C4-2B (cell line): ENCODE measurements at regions not wholly inside any gene's neighbourhood (a gene's known extent, or its start where the extent isn't known, plus 50 kb on each side); places are given as distances from the start of the nearest gene placed in this dataset.

Experiments
- H3K27ac ChIP-seq: fragments of 450-650 bp; 2 replicates; pipeline ENCODE4 v1.5.1; 2017
- ZFX ChIP-seq: fragments of 450-650 bp; IDR thresholded peaks from 2 replicates; pipeline ENCODE4 v1.6.1; 2017
- TF ChIP-seq, protein P1 (sequence below): fragments of 450-650 bp; conservative IDR thresholded peaks from 2 replicates; pipeline ENCODE4 v1.5.1; 2017; ENCODE audit warnings: mild to moderate bottlenecking

DNA sequence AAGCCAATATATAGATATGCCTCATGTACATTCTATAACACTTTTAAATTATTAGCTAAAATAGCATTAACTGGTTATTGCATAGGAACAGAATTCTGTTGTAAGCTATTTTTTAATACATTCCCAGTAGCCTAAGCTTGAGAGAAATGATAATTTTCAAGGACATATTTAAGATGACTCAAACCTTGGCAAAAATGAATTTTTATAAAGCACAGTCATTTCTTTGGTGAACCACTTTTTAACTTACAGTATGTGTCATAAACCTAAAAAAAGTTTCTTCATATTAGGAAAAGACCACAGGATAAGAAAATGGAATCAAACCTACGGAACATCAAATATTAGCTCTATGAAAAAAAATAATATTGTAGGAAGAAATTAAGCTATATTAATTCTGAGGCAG lies 986.3 kb downstream of the STIM2 start:
- no peak for TF ChIP-seq ZFX
- TF ChIP-seq, protein P1, sequence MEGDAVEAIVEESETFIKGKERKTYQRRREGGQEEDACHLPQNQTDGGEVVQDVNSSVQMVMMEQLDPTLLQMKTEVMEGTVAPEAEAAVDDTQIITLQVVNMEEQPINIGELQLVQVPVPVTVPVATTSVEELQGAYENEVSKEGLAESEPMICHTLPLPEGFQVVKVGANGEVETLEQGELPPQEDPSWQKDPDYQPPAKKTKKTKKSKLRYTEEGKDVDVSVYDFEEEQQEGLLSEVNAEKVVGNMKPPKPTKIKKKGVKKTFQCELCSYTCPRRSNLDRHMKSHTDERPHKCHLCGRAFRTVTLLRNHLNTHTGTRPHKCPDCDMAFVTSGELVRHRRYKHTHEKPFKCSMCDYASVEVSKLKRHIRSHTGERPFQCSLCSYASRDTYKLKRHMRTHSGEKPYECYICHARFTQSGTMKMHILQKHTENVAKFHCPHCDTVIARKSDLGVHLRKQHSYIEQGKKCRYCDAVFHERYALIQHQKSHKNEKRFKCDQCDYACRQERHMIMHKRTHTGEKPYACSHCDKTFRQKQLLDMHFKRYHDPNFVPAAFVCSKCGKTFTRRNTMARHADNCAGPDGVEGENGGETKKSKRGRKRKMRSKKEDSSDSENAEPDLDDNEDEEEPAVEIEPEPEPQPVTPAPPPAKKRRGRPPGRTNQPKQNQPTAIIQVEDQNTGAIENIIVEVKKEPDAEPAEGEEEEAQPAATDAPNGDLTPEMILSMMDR, result no peak
- no peak overlapping the region for H3K27ac ChIP-seq

DNA sequence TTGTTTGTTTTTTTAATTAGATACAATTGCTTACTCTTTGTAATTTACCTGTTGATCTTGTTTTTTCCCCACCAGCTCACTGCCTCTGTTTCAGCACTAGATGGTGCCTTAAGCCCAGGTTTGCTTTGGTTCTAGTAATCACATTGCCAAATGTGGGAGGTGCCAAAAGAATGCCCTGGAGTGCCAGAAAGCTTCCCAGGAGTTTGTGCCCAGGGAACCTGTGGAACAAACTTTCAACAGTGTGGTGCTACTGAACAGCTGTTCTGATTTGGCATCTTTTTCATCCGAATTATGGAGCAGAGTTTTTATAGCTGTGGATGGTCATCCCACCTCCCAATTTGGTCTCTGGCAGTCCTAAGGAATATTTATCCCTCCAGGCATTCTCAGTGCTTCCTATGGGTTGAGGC lies 1000.7 kb downstream of the STIM2 start:
- no peak overlapping the region; the same call in 1 of the 2 replicates for H3K27ac ChIP-seq
- no peak for TF ChIP-seq ZFX
- TF ChIP-seq, protein P1, result peak; percentile 83

DNA sequence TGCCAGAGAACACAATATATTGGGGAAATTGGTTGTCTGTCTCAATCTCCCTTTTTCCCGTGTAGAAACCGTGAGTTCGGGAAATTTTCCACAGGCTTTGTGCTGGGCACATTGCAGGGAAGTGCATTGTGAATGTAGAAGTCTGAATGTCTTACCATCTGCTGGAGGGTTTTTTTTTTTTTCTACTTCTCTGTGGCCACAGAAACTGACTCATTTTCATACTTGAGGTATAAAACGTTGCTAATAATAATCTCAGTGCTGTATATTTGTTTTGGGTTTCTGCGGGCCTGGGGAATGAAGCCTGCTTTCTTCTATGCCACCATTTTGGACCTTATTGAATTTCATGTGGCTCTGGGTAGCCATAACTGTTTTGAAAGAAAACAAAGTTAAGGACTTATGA lies 1001.2 kb downstream of the STIM2 start:
- TF ChIP-seq, protein P1, result no peak
- no peak for TF ChIP-seq ZFX
- no peak overlapping the region; the same call in 1 of the 2 replicates for H3K27ac ChIP-seq

DNA sequence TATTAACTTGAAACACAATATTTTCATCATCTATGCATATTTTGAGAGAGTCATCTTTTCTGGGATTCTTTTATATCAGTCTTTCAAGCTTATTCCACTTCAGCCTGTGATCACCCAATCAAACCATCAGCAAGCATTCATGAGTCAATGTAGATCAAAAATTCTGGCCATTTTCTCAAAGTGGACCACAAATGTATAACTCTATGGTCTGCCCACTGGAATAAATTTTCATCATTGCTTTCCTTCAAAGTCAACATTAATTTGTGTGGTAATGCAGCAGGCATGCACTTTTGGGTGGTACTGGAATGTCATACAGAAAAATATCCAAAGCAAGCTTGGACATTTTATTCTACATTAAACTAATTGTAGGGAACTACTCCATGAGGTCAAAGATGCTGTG lies 1013.0 kb downstream of the STIM2 start:
- TF ChIP-seq, protein P1, result no peak
- no peak for TF ChIP-seq ZFX
- no peak overlapping the region for H3K27ac ChIP-seq

DNA sequence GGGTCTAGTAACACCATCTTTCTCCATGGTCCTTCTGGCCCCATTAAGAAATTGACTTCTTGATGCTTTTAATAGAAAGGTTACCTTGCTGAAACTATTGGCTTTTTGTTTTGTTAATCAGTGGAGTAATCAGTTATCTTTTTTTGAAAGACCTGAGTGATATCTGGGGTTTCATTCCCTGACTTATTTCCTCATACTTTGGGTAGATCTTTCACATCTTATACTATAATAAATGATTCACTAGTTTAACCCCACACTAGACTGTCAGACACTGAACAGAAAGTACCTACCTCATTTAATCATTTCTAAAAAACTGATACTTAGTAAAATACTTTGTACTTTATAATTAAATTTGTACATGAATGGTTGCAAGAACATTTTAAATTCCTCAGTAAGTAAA lies 1021.1 kb downstream of the STIM2 start:
- H3K27ac ChIP-seq, result no peak overlapping the region
- TF ChIP-seq, protein P1, result no peak
- TF ChIP-seq ZFX, result no peak

DNA sequence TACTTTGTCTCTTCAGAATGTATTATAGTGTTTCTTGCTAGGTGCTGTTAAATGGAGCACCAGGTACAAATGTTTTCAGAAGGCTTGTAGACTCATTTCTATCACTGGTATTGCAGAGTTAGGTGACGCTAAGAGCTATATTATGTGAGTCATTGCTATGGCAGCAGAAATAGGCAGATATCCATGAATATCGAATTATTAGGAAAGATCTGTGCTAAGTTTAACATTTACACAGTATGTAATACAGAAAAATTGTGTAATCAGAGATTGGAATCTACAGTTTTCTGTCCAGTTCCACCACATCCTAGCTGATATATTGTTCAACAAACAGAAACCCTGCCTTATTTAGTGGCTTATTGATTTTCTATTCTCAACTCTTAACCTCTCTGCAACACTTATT lies 1025.5 kb downstream of the STIM2 start:
- TF ChIP-seq, protein P1, result no peak
- TF ChIP-seq ZFX, result no peak
- no peak overlapping the region for H3K27ac ChIP-seq

DNA sequence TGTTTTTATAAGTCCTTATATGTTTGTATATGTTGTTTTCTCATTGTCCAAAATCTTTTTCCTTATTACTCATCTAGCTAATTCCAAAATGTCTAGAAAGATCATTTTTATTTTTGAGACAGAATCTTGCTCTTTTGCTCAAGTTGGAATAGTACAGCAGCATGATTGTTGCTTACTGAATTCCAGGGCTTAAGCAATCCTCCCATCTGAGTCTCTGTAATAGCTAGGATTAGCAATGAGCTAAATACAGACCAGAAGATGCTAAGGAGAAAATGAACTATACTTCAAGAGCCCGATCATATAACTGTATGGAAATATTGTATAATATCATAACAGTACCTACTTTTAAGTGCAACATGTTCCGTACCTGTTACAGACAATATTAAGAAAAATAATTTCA lies 1027.0 kb downstream of the STIM2 start:
- no peak overlapping the region for H3K27ac ChIP-seq
- TF ChIP-seq ZFX, result no peak
- TF ChIP-seq, protein P1, result no peak
